Aorta (tissue), 5 donors: ENCODE measurements at regions not wholly inside any gene's neighbourhood (a gene's known extent, or its start where the extent isn't known, plus 50 kb on each side); places are given as distances from the start of the nearest gene placed in this dataset.

Source experiments
- ATAC-seq: fragments of 200-7000 bp; cut with Tn5 transposase; one replicate; pipeline ENCODE4 v1.9.1; 2022; ENCODE audit warnings: moderate library complexity; ENCODE audit not compliant: low FRiP score
- DNase-seq, 2 donors: peaks; one replicate each; pipeline ENCODE4 v3.0.0-alpha.2; 2020
- H3K27ac ChIP-seq, 2 donors: one replicate each; pipeline ENCODE4 v1.5.1; 2013; ENCODE audit warnings: low read length in 2 of 2, mild to moderate bottlenecking in 2 of 2, moderate library complexity in 2 of 2, control low read depth in 1 of 2, inconsistent platforms in 1 of 2, low read depth in 1 of 2
- H3K27me3 ChIP-seq, 2 donors: one replicate each; pipeline ENCODE4 v1.6.1; 2013; ENCODE audit warnings: control low read depth in 1 of 2, low read length in 1 of 2, mild to moderate bottlenecking in 1 of 2, moderate library complexity in 1 of 2; ENCODE audit not compliant: insufficient read depth in 2 of 2, control insufficient read depth in 1 of 2
- H3K36me3 ChIP-seq, 2 donors: one replicate each; pipeline ENCODE4 v1.6.1; 2013; ENCODE audit warnings: control low read depth in 1 of 2, low read length in 1 of 2, mild to moderate bottlenecking in 1 of 2; ENCODE audit not compliant: insufficient read depth in 2 of 2, control insufficient read depth in 1 of 2
- H3K4me1 ChIP-seq, 2 donors: one replicate each; pipeline ENCODE4 v1.6.1; 2013; ENCODE audit warnings: low read length in 2 of 2, control low read depth in 1 of 2, mild to moderate bottlenecking in 1 of 2, moderate library complexity in 1 of 2; ENCODE audit not compliant: insufficient read depth in 2 of 2, control insufficient read depth in 1 of 2
- H3K4me3 ChIP-seq, 2 donors: one replicate each; pipeline ENCODE4 v1.5.1; 2013; ENCODE audit warnings: low read length in 2 of 2, control low read depth in 1 of 2, mild to moderate bottlenecking in 1 of 2
- H3K9me3 ChIP-seq: one replicate; pipeline ENCODE4 v1.6.1; 2013; ENCODE audit warnings: mild to moderate bottlenecking, low read length; ENCODE audit not compliant: control insufficient read depth
- WGBS, 2 donors: extraction: QIAGEN DNeasy Blood & Tissue Kit; methylation state at CpG; one replicate each; pipeline ENCODE4 v1.1.7; 2013; 5-methylcytosine and 5-hydroxymethylcytosine counted together
- intact Hi-C, 2 donors: fragments of 100-400 bp; cut with DNase I; formaldehyde crosslinking; loops; one replicate each; pipeline versions ENCODE4 v1.14.2 to v1.15.0; 2022
- donor health status: healthy with polysubstance abuse.
- donor health status: Bipolar disorder and iron deficiency.
- donor health status: DM: no; HTN: no; CAD: no.
- donor health status: DM: no; HTN: no; CAD: no.
- donor health status: DM: yes; HTN: yes; CAD: no.

- Histone ChIP-seq H3K4me3 (no peak overlapping the region), H3K27ac (no peak overlapping the region), H3K9me3 (no peaks in the 10 kb centered on the region), H3K36me3 (no peaks in the 10 kb centered on the region), H3K27me3 (no peaks in the 10 kb centered on the region), H3K4me1 (no peaks in the 10 kb centered on the region)
- DNase-seq (no peak), ATAC-seq (no peak)
- WGBS, 2 donors: 70 to 87% methylated on average over 4 of the region's 4 CpGs
- intact Hi-C loops: no loop called here
Observed at GRCh38 chrX:116827063-116827462, 364.3 kb upstream of the CT83 start.

- no peak overlapping the region for H3K4me3 ChIP-seq
- DNase-seq: no peak
- H3K36me3 ChIP-seq: no peaks in the 10 kb centered on the region
- H3K4me1 ChIP-seq: no peaks in the 10 kb centered on the region
- no peak overlapping the region for H3K27ac ChIP-seq
- 61 to 83% methylated on average over 1 of the region's 1 CpG for WGBS, 2 donors
- H3K9me3 ChIP-seq: no peaks in the 10 kb centered on the region
- H3K27me3 ChIP-seq: no peaks in the 10 kb centered on the region
- no peak for ATAC-seq
- intact Hi-C loops: no loop called here
Observed at GRCh38 chrX:116824785-116825184, 362.0 kb upstream of the CT83 start.

- WGBS, 2 donors: 70 to 85% methylated on average over 2 of the region's 2 CpGs
- intact Hi-C loops: no loop called here
- no peak for ATAC-seq
Observed at GRCh38 chrX:116823677-116824076, 360.9 kb upstream of the CT83 start.

GRCh38 chrX:116806288-116806802 is 343.6 kb upstream of the CT83 start:
- no peak overlapping the region for H3K4me3 ChIP-seq
- intact Hi-C loops: no loop called here
- DNase-seq (no peak), ATAC-seq (peak; percentile 15)
- no peaks in the 10 kb centered on the region for H3K4me1 ChIP-seq
- no peaks in the 10 kb centered on the region for H3K9me3 ChIP-seq
- H3K27me3 ChIP-seq: no peaks in the 10 kb centered on the region
- 82 to 94% methylated on average over 1 of the region's 1 CpG for WGBS, 2 donors
- no peak overlapping the region for H3K27ac ChIP-seq
- H3K36me3 ChIP-seq: no peaks in the 10 kb centered on the region

More at GRCh38 chrX:116823677-116824076, 360.9 kb upstream of the CT83 start:
- Histone ChIP-seq H3K27ac (no peak overlapping the region), H3K36me3 (no peaks in the 10 kb centered on the region), H3K4me3 (no peak overlapping the region), H3K27me3 (no peaks in the 10 kb centered on the region), H3K4me1 (no peaks in the 10 kb centered on the region), H3K9me3 (no peaks in the 10 kb centered on the region)
- DNase-seq: no peak

GRCh38 chrX:116801943-116802342 is 339.2 kb upstream of the CT83 start:
- Histone ChIP-seq H3K27ac (no peak overlapping the region), H3K4me3 (no peak overlapping the region), H3K9me3 (no peaks in the 10 kb centered on the region), H3K4me1 (no peaks in the 10 kb centered on the region), H3K36me3 (no peaks in the 10 kb centered on the region), H3K27me3 (no peaks in the 10 kb centered on the region)
- no peak for DNase-seq
- ATAC-seq: no peak
- intact Hi-C loops: no loop called here

GRCh38 chrX:116781926-116782325 is 319.1 kb upstream of the CT83 start:
- intact Hi-C loops: no loop called here
- Histone ChIP-seq H3K9me3 (no peaks in the 10 kb centered on the region), H3K4me1 (no peaks in the 10 kb centered on the region), H3K27me3 (no peaks in the 10 kb centered on the region), H3K36me3 (no peaks in the 10 kb centered on the region), H3K4me3 (no peak overlapping the region), H3K27ac (no peak overlapping the region)
- ATAC-seq (no peak), DNase-seq (no peak)
- WGBS, 2 donors: 52 to 74% methylated on average over 4 of the region's 4 CpGs

- Histone ChIP-seq H3K27me3 (no peaks in the 10 kb centered on the region), H3K9me3 (no peaks in the 10 kb centered on the region), H3K4me1 (no peaks in the 10 kb centered on the region), H3K4me3 (no peak overlapping the region), H3K27ac (no peak overlapping the region), H3K36me3 (no peaks in the 10 kb centered on the region)
- intact Hi-C loops: no loop called here
- DNase-seq: no peak
- ATAC-seq: no peak
Observed at GRCh38 chrX:116757491-116757890, 294.7 kb upstream of the CT83 start.

- intact Hi-C loops: no loop called here
Observed at GRCh38 chrX:116756958-116757357, 294.2 kb upstream of the CT83 start.

GRCh38 chrX:116749943-116750342 is 287.2 kb upstream of the CT83 start:
- Histone ChIP-seq H3K27me3 (no peaks in the 10 kb centered on the region), H3K9me3 (no peaks in the 10 kb centered on the region), H3K36me3 (no peaks in the 10 kb centered on the region), H3K4me3 (no peak overlapping the region), H3K27ac (no peak overlapping the region), H3K4me1 (no peaks in the 10 kb centered on the region)
- WGBS, 2 donors: 64 to 88% methylated on average over 3 of the region's 3 CpGs
- DNase-seq (no peak), ATAC-seq (no peak)
- intact Hi-C loops: no loop called here

More at GRCh38 chrX:116756958-116757357, 294.2 kb upstream of the CT83 start:
- H3K4me1 ChIP-seq: no peaks in the 10 kb centered on the region
- 4 to 22% methylated on average over 1 of the region's 1 CpG for WGBS, 2 donors
- H3K36me3 ChIP-seq: no peaks in the 10 kb centered on the region
- no peaks in the 10 kb centered on the region for H3K9me3 ChIP-seq
- no peak overlapping the region for H3K4me3 ChIP-seq
- DNase-seq (no peak), ATAC-seq (peak; percentile 64)
- no peaks in the 10 kb centered on the region for H3K27me3 ChIP-seq
- no peak overlapping the region for H3K27ac ChIP-seq
